ENCODE measurements at regions not wholly inside any gene's neighbourhood (a gene's known extent, or its start where the extent isn't known, plus 50 kb on each side); places are given as distances from the start of the nearest gene placed in this dataset.
"Not testable (repeated sequence)": the region's sequence is repeated elsewhere in the genome, so short reads cannot be mapped to it uniquely, and the experiment has no call there.

GRCh38 chr1:244758708-244759107, 76.8 kb upstream of the COX20 start:
- no peak for DNase-seq (ENCODE audit: extremely low read depth, low read depth, low spot score)

- DNase-seq (ENCODE audit: extremely low read depth, low read depth, low spot score): no peak
These were observed 76.3 kb upstream of the COX20 start for GRCh38 chr1:244759158-244759557.

GRCh38 chr1:244760471-244760870, 75.0 kb upstream of the COX20 start:
- no peak for DNase-seq (ENCODE audit: extremely low read depth, low read depth, low spot score)

DNA sequence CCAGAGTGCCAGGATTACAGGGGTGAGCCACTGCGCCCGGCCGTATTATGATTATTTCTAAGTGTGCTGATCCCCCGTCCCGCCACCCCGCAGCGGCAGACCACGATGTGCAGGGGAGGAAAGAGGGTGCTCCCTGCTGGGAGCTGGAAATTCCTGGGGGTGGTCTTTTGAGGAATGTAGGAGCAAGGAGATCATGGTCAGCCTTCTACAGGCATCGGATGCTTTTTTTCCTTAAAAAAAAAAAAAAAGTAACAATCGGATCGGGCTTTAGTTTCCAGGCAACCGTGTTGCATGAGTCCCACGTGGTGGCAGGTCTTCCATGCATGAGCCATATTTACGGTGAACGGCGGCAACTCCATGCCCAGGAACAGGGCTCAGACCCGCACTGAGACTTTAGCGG, 74.2 kb upstream of the COX20 start:
- no peak for DNase-seq (ENCODE audit: extremely low read depth, low read depth, low spot score)

GRCh38 chr1:244762629-244763028, 72.8 kb upstream of the COX20 start:
- DNase-seq (ENCODE audit: extremely low read depth, low read depth, low spot score): no peak

DNA sequence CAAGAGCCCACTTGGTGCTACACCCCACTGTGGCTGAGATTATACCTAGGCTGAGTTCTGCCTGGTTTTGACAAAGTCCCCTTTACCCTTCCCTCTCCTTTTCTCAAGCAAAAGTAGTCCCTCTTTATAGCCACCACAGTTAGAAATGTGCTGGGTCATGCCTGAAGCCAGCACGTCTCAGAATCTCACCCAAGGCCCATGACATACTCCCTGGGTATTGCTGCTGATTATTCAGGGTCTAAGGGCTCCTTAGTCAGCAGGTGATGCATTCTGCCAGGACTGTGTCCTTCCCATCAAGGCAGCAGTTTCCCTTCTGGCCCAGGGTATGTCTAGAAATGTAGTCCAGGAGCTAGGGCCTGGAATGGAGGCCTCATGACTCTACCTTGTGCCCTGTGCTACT, 67.3 kb upstream of the COX20 start:
- DNase-seq (ENCODE audit: extremely low read depth, low read depth, low spot score): no peak

DNA sequence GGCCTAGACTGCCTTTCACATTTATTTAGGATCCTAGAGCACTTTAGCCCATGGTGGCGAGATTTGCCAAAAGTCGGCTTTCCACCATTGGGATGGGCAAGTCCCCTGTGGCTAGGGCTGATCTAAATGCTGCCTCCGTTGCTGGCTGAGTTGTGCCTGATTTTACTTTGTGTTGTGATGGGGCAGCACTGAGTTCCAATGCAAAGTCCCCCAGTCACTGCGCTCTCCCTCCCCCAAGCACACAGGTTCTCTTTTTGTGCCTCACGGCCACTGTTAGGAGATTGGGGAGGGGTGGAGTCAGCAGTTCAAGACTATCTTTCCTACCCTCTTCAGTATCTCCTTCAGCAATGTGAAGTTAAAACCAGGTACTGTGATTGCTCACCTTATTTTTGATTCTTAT, 66.7 kb upstream of the COX20 start:
- DNase-seq (ENCODE audit: extremely low read depth, low read depth, low spot score): no peak

GRCh38 chr1:244770556-244770955, 64.9 kb upstream of the COX20 start:
- DNase-seq (ENCODE audit: extremely low read depth, low read depth, low spot score): not testable (repeated sequence)

- no peak for DNase-seq (ENCODE audit: extremely low read depth, low read depth, low spot score)
These were observed 61.9 kb upstream of the COX20 start for GRCh38 chr1:244773513-244773912.

DNA sequence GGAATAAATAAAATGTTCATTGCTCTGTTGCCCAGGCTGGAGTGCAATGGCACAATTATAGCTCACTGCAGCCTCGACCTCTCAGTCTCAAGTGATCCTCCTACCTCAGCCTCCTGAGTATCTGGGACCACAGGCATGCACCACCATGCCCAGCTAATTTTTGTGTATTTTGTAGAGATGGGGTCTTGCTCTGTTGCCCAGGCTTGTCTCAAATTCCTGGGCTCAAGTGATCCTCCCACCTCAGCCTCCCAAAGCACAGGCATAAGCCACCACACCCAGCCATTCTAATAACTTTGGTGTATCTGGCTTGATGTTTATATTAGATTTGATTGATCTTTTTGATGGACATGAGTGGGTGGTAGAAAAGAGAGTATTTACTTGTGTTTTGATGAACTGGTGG, 58.7 kb upstream of the COX20 start:
- DNase-seq (ENCODE audit: extremely low read depth, low read depth, low spot score): not testable (repeated sequence)

DNA sequence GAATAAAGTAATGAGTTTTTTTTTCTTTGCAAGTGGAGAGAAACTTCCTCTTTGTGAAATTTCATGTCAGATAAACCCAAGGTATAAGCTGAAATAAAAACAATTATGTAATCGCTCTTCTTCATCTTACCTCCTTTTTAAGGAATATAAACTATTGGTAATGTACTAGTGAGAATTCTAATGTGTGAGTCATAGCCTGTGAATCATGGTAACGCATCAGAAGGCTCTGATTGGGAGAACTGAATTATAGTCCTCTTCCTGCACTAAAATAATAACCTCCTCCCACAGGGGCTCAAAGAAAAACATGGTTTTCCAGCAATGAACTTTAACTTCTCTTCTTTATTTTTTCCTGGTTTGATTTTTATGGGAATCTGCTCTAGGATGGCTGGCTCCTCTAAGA, 57.1 kb upstream of the COX20 start:
- peak; percentile 61 for DNase-seq (ENCODE audit: extremely low read depth, low read depth, low spot score)

DNA sequence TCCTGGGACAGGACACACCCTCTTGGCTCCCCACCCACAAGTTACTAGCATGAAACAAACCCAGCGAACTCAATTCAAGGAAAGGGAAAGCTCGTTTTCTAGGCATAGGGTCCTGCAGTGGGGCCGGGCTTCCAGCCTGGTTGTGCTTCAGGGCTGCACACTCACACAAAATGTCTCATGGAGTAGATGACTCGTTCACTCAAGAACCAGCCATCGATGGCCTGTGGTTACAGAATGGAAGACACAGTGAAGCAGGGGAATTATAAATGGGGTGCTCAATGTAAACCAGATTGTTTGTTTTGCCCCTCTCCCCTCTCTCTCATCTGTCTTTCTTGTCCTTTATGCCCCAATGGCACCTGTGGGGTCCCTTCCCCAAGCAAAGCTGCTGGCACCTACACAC, 56.0 kb upstream of the COX20 start:
- DNase-seq (ENCODE audit: extremely low read depth, low read depth, low spot score): no peak

DNA sequence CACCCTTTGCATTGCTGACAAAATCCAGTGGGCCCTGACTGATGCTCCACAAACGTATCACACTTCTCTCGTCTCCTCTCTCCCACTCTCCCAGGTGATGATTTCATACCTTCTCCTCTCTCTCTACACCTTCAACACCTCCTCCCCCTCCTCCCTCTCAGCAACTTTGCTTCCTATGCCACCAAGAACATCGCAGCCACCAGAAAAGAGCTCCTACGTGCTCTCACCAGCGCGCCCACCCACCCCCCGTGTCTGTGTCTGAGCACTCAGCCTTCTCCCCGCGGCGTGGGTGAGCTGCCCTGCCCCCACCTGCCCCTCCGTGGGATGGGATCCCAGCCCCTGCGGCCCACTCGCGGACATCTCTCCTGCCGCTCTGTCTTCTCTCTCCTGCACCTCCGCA, 55.1 kb upstream of the COX20 start:
- no peak for DNase-seq (ENCODE audit: extremely low read depth, low read depth, low spot score)

DNA sequence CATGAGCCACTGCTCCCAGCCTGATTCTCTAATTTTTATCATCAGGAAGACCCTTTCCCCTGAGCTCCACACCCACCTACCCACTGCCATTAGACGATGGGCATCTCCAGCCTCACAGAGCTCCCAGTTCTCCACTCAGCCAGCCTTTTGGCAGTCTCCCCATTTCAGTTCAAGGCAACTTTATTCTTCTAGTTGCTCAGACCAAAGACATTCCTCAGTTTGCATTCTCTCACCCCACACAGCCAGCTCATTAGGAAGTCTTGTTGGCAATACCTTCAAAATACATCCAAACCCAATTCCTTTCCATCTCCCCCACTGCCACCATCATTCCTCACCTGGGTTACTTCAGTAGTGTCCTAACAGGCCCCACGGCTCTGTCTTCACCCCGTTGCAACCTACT, 53.4 kb upstream of the COX20 start:
- no peak for DNase-seq (ENCODE audit: extremely low read depth, low read depth, low spot score)

DNA sequence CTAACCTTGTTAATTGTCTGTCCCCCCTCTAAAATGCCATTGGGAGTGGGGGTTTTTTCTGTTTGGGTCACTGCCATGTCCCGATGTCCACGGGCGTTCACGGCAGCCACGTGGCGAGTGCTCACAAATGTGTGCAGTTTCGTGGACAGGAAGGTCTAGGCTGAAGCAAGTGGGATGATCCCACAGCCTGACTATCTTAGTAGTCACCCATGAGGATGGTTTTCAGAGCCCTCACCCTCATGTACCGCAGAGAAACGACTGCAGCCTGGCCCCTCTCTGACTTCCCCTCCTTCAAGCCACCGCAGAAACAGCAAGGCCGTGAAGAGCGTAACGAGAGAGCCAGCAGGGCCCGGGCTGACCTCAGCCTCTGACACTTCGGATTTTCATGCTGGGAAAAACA, 52.3 kb upstream of the COX20 start:
- no peak for DNase-seq (ENCODE audit: extremely low read depth, low read depth, low spot score)

Data from glomerular endothelial cell (primary cell).